Endothelial cell of umbilical vein (primary cell): ENCODE measurements at regions not wholly inside any gene's neighbourhood (a gene's known extent, or its start where the extent isn't known, plus 50 kb on each side); places are given as distances from the start of the nearest gene placed in this dataset.

Experiments
- CTCF ChIP-seq, 2 donors: IDR thresholded peaks; 1 replicate in 1 of 2; 2 replicates in 1 of 2; pipeline ENCODE4 v1.5.1; 2011; ENCODE audit warnings: low read length in 2 of 2, mild to moderate bottlenecking in 2 of 2, moderate library complexity in 2 of 2, control low read depth in 1 of 2, inconsistent platforms in 1 of 2, low read depth in 1 of 2; ENCODE audit not compliant: insufficient read depth in 1 of 2; ENCODE audit errors: extremely low read depth in 1 of 2
- EZH2 ChIP-seq: IDR thresholded peaks from 2 replicates; pipeline ENCODE4 v1.6.1; 2012; ENCODE audit warnings: borderline replicate concordance, low read depth, mild to moderate bottlenecking, moderate library complexity, low read length, inconsistent platforms; ENCODE audit not compliant: severe bottlenecking
- FOS ChIP-seq: IDR thresholded peaks from 2 replicates; pipeline ENCODE4 v1.6.1; 2011; ENCODE audit warnings: mild to moderate bottlenecking, low read length, moderate library complexity, borderline replicate concordance; ENCODE audit not compliant: insufficient read depth
- MAX ChIP-seq: IDR thresholded peaks from 2 replicates; pipeline ENCODE4 v1.6.1; 2011; ENCODE audit not compliant: insufficient read depth, insufficient read length
- POLR2A ChIP-seq: IDR thresholded peaks from 2 replicates; pipeline ENCODE4 v1.6.1; 2012; ENCODE audit warnings: low read depth, mild to moderate bottlenecking, control low read depth, low read length
- POLR2AphosphoS5 ChIP-seq: IDR thresholded peaks from 2 replicates; pipeline ENCODE4 v1.6.1; 2012; ENCODE audit warnings: low read depth, mild to moderate bottlenecking, control low read depth, low read length, moderate library complexity; ENCODE audit not compliant: insufficient read depth

DNA sequence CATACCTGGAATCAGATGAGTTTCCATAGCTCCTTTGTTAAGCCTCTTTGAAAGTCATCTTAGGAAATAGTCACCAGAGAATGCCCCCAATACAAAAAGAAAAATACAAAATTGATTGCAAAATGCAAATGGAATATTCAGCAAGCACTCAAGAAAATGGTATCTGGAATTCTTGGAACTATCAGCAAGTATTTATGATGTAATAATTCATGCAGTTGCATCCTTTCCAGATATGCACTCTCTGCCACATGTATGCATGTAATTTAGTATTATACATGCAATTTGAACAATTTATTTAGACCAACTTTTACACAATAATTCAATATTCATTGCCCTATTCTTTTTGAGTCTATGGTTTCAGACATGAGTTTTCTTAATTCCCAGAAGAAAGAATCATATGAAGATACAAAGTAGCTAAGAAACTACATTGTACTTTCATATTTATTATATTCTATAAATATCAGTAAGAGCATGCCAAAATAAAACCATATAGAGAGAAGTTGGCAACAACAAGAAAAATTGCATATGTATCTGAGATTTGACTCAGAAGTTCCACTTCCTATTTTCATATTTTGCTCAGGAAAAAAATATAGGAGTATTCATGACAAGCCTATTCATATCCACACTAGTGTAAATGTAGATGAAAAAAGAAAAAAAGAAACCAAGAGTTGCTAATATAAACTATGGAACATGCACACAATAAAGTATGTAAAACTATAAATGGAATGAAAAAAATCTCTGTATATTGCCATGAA is 338.5 kb downstream of the SEMA3D start:
- no peak for TF ChIP-seq MAX
- no peak for TF ChIP-seq CTCF (IDR thresholded peaks at IDR 0.05; ENCODE audit: extremely low read depth in 1 of 2, insufficient read depth in 1 of 2, low read depth in 1 of 2, low read length in 2 of 2)
- no peak for TF ChIP-seq POLR2AphosphoS5
- no peak for TF ChIP-seq POLR2A
- TF ChIP-seq EZH2, result no peak
- no peak for TF ChIP-seq FOS
